ENCODE measurements at regions not wholly inside any gene's neighbourhood (a gene's known extent, or its start where the extent isn't known, plus 50 kb on each side); places are given as distances from the start of the nearest gene placed in this dataset.

DNA sequence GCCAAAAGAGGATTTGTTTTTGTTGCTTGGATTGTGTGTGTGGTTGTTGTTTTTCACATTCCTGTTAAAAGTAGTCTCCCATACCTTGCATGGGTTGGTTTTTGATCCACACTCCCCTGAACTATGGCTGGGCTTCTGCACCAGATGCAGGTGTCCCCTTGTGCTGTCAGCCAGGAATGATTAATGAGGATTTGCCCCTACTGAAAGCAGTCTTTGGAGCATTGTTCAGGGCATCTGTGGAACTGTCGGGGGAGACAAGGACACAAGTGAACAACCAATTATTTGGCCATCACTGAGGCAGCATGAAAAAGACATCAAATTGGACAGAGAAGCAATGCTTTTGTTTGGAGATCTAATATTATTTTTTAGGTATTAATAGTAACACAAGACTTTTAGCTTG is 373.2 kb upstream of the MMS22L start:
- Histone ChIP-seq H3K4me1 (ENCODE audit: insufficient read depth, insufficient read length) (no peaks in the 10 kb centered on the region), H3K9ac (ENCODE audit: insufficient read length, low read depth) (no peak overlapping the region), H3K9me3 (ENCODE audit: insufficient read depth, low read length) (no peaks in the 10 kb centered on the region), H3K36me3 (ENCODE audit: insufficient read depth, insufficient read length, low read length) (no peaks in the 10 kb centered on the region), H3K4me3 (ENCODE audit: insufficient read length, low read depth) (no peak overlapping the region), H3K27me3 (ENCODE audit: insufficient read depth, insufficient read length) (no peaks in the 10 kb centered on the region)
- TF ChIP-seq ZNF274 (IDR thresholded peaks at IDR 0.05; ENCODE audit: low read depth, low read length) (no peak), SUZ12 (IDR thresholded peaks at IDR 0.05; ENCODE audit: extremely low read depth, insufficient read depth, insufficient read length) (no peak), YY1 (IDR thresholded peaks at IDR 0.05; ENCODE audit: insufficient read depth, insufficient read length) (no peak)
- DNase-seq (ENCODE audit: low read depth, low spot score), result no peak

DNA sequence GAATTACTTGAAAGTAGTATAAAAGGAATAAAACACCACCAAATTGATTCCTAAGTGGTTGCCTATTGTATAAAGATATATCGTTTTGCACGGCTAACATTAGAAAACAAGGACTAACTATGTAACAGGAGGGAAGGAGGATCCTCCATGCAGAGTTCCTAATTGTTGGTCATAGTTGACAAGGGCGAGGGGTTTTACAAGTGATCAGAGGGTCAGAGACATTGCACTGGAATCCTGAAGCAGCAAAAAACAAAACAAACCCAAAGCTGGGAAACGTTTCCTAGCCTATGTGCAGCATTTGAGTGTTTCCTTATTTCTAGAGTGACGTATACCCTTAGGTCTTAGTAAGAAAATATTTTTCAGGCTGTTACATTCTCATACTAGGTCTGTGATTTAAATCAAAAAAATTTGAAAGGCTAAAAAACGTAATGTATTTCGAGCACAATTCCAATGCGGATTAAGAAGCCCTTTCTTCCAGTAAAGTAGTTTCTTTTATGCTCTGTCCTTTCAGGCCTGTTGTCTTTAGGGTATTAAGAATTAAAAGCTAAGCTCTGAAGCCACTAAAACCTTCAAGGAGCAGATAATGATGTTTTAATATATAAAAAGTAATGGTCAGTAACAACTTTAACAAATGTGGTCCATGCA is 373.8 kb upstream of the MMS22L start:
- DNase-seq (ENCODE audit: low read depth, low spot score), result no peak
- no peak for TF ChIP-seq YY1 (IDR thresholded peaks at IDR 0.05; ENCODE audit: insufficient read depth, insufficient read length)
- no peak for TF ChIP-seq ZNF274 (IDR thresholded peaks at IDR 0.05; ENCODE audit: low read depth, low read length)
- no peak for TF ChIP-seq SUZ12 (IDR thresholded peaks at IDR 0.05; ENCODE audit: extremely low read depth, insufficient read depth, insufficient read length)

DNA sequence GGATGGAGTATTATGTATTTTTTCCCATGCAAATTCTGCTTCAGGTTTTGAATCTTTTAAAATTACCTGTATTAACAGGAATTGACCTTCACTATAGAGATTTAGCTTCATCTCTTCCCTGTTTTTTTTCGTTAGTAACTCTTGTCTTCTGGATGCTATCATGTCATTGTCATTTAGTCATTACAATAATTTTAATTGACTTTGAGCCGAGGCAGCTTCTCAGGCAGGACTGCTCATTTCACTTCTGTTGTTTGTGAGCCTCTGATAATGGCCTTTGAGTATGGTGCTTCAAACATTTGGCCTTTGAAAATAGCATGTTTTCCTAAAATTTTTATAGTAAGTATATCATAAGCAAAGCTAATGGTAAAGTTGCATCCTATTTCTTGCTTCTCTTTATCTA is 375.1 kb upstream of the MMS22L start:
- DNase-seq (ENCODE audit: low read depth, low spot score), result no peak
- H3K4me3 ChIP-seq (ENCODE audit: insufficient read length, low read depth), result no peak overlapping the region
- no peaks in the 10 kb centered on the region for H3K9me3 ChIP-seq (ENCODE audit: insufficient read depth, low read length)
- no peaks in the 10 kb centered on the region for H3K36me3 ChIP-seq (ENCODE audit: insufficient read depth, insufficient read length, low read length)
- no peaks in the 10 kb centered on the region for H3K4me1 ChIP-seq (ENCODE audit: insufficient read depth, insufficient read length)
- no peak overlapping the region for H3K9ac ChIP-seq (ENCODE audit: insufficient read length, low read depth)
- H3K27me3 ChIP-seq (ENCODE audit: insufficient read depth, insufficient read length), result no peaks in the 10 kb centered on the region
- TF ChIP-seq ZNF274 (IDR thresholded peaks at IDR 0.05; ENCODE audit: low read depth, low read length) (no peak), SUZ12 (IDR thresholded peaks at IDR 0.05; ENCODE audit: extremely low read depth, insufficient read depth, insufficient read length) (no peak), YY1 (IDR thresholded peaks at IDR 0.05; ENCODE audit: insufficient read depth, insufficient read length) (no peak)

More for the DNA sequence above, 373.8 kb upstream of the MMS22L start:
- no peaks in the 10 kb centered on the region for H3K36me3 ChIP-seq (ENCODE audit: insufficient read depth, insufficient read length, low read length)
- no peak overlapping the region for H3K4me3 ChIP-seq (ENCODE audit: insufficient read length, low read depth)
- H3K9ac ChIP-seq (ENCODE audit: insufficient read length, low read depth), result no peak overlapping the region
- no peaks in the 10 kb centered on the region for H3K9me3 ChIP-seq (ENCODE audit: insufficient read depth, low read length)
- no peaks in the 10 kb centered on the region for H3K4me1 ChIP-seq (ENCODE audit: insufficient read depth, insufficient read length)
- no peaks in the 10 kb centered on the region for H3K27me3 ChIP-seq (ENCODE audit: insufficient read depth, insufficient read length)

DNA sequence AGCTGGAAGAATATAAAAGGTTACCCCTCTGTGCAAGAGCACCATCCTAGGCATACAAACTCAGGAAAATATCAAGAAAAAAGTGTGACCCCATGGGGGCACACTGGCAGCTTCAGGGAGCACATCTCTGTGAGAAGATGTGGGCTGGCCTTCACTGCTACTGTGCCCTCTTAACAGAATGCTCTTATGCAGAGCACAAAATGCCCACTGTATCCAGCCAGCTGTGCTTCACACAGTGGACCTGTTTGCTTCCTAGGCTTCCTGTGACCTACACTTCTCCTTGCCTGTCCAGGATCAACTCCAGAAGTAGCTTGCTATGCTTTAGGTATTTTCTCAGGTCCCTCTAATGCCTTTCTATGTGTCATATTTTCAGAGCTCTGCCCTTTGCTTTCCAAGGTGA is 380.2 kb upstream of the MMS22L start:
- TF ChIP-seq ZNF274 (IDR thresholded peaks at IDR 0.05; ENCODE audit: low read depth, low read length) (no peak), YY1 (IDR thresholded peaks at IDR 0.05; ENCODE audit: insufficient read depth, insufficient read length) (no peak), SUZ12 (IDR thresholded peaks at IDR 0.05; ENCODE audit: extremely low read depth, insufficient read depth, insufficient read length) (no peak)
- no peak for DNase-seq (ENCODE audit: low read depth, low spot score)
- no peak overlapping the region for H3K9ac ChIP-seq (ENCODE audit: insufficient read length, low read depth)
- H3K4me3 ChIP-seq (ENCODE audit: insufficient read length, low read depth), result no peak overlapping the region
- no peaks in the 10 kb centered on the region for H3K4me1 ChIP-seq (ENCODE audit: insufficient read depth, insufficient read length)
- H3K36me3 ChIP-seq (ENCODE audit: insufficient read depth, insufficient read length, low read length), result no peaks in the 10 kb centered on the region
- H3K27me3 ChIP-seq (ENCODE audit: insufficient read depth, insufficient read length), result no peaks in the 10 kb centered on the region
- no peaks in the 10 kb centered on the region for H3K9me3 ChIP-seq (ENCODE audit: insufficient read depth, low read length)

DNA sequence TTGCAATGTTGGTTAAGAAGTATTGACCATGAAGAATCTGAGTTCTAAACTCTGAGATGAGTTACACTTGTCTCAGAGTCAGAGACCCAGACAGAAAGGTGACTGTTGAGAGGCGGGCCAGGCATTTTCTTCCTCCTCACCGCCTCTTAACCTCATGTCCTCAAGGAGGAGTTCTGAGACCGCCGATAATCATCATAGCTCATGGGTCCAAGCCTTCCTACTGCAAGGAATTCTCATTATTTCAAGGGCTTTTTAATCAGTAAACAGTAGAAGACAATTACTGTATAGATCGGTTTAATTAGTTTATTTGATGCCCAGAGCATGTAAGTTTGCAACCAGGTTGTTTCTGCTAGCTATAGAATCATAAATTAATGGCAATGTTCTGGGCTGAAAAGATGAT is 382.4 kb upstream of the MMS22L start:
- no peak for TF ChIP-seq SUZ12 (IDR thresholded peaks at IDR 0.05; ENCODE audit: extremely low read depth, insufficient read depth, insufficient read length)
- Histone ChIP-seq H3K36me3 (ENCODE audit: insufficient read depth, insufficient read length, low read length) (no peaks in the 10 kb centered on the region), H3K27me3 (ENCODE audit: insufficient read depth, insufficient read length) (no peaks in the 10 kb centered on the region), H3K9me3 (ENCODE audit: insufficient read depth, low read length) (no peaks in the 10 kb centered on the region), H3K4me1 (ENCODE audit: insufficient read depth, insufficient read length) (no peaks in the 10 kb centered on the region), H3K4me3 (ENCODE audit: insufficient read length, low read depth) (no peak overlapping the region), H3K9ac (ENCODE audit: insufficient read length, low read depth) (no peak overlapping the region)
- DNase-seq (ENCODE audit: low read depth, low spot score), result no peak

DNA sequence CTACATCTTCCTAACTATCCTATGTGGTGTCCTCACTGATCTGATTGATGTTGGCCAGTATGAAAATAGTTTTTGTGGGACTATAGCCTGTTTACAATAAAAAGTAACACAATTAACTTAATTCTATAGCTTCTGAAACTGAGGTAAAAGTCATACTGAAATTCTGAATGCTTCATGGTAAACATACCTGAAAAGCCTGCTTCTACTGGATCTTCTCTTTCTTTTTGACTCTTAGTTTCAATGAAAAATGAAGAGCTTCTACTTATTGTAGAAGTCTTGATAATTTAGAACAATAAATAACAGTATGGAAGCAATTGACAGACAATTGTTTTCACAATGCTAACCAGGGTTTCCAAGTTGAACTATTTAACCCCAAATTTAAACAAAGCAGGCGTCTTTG is 383.9 kb upstream of the MMS22L start:
- H3K36me3 ChIP-seq (ENCODE audit: insufficient read depth, insufficient read length, low read length), result no peaks in the 10 kb centered on the region
- H3K9ac ChIP-seq (ENCODE audit: insufficient read length, low read depth), result no peak overlapping the region
- no peaks in the 10 kb centered on the region for H3K4me1 ChIP-seq (ENCODE audit: insufficient read depth, insufficient read length)
- TF ChIP-seq ZNF274 (IDR thresholded peaks at IDR 0.05; ENCODE audit: low read depth, low read length) (no peak), SUZ12 (IDR thresholded peaks at IDR 0.05; ENCODE audit: extremely low read depth, insufficient read depth, insufficient read length) (no peak), YY1 (IDR thresholded peaks at IDR 0.05; ENCODE audit: insufficient read depth, insufficient read length) (no peak)
- H3K27me3 ChIP-seq (ENCODE audit: insufficient read depth, insufficient read length), result no peaks in the 10 kb centered on the region
- H3K9me3 ChIP-seq (ENCODE audit: insufficient read depth, low read length), result no peaks in the 10 kb centered on the region
- DNase-seq (ENCODE audit: low read depth, low spot score), result no peak
- no peak overlapping the region for H3K4me3 ChIP-seq (ENCODE audit: insufficient read length, low read depth)

DNA sequence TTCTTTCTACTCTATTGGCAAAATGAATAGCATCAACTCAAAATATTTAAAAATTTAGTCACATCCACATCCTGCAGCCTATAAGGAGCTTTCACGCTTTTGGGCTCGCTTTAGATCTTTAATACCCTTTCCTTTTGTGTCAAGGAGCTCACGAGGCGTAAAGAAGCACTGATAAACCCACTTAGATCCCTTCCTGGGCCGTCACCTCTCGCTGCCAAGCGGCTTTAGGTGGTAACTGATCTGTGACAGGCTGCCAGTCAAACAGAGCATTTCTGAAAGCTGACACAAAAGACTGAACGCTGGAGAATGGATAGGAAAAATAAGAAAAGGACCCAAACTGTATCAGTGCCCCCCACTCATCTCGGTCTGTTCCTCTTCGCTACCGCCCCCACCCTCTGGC is 385.7 kb upstream of the MMS22L start:
- DNase-seq (ENCODE audit: low read depth, low spot score), result no peak
- Histone ChIP-seq H3K9me3 (ENCODE audit: insufficient read depth, low read length) (no peaks in the 10 kb centered on the region), H3K27me3 (ENCODE audit: insufficient read depth, insufficient read length) (no peaks in the 10 kb centered on the region), H3K4me1 (ENCODE audit: insufficient read depth, insufficient read length) (no peaks in the 10 kb centered on the region), H3K9ac (ENCODE audit: insufficient read length, low read depth) (no peak overlapping the region), H3K36me3 (ENCODE audit: insufficient read depth, insufficient read length, low read length) (no peaks in the 10 kb centered on the region), H3K4me3 (ENCODE audit: insufficient read length, low read depth) (no peak overlapping the region)
- no peak for TF ChIP-seq SUZ12 (IDR thresholded peaks at IDR 0.05; ENCODE audit: extremely low read depth, insufficient read depth, insufficient read length)
- TF ChIP-seq YY1 (IDR thresholded peaks at IDR 0.05; ENCODE audit: insufficient read depth, insufficient read length), result no peak
- TF ChIP-seq ZNF274 (IDR thresholded peaks at IDR 0.05; ENCODE audit: low read depth, low read length), result no peak
